ENCODE measurements at regions not wholly inside any gene's neighbourhood (a gene's known extent, or its start where the extent isn't known, plus 50 kb on each side); places are given as distances from the start of the nearest gene placed in this dataset.

GRCh38 chr9:89888233-89888632 lies 283.4 kb downstream of the GADD45G start:
- DNase-seq: no peak

- DNase-seq: no peak
Observed at GRCh38 chr9:89888677-89889076, 283.9 kb downstream of the GADD45G start.

- no peak for DNase-seq
Observed at GRCh38 chr9:89889865-89890264, 285.1 kb downstream of the GADD45G start.

GRCh38 chr9:89890326-89890980 lies 285.6 kb downstream of the GADD45G start:
- no peak for DNase-seq

GRCh38 chr9:89891221-89891590 lies 286.4 kb downstream of the GADD45G start:
- DNase-seq: no peak

GRCh38 chr9:89891591-89892304 lies 286.9 kb downstream of the GADD45G start:
- DNase-seq: no peak

- DNase-seq: no peak
Observed at GRCh38 chr9:89892920-89893319, 288.1 kb downstream of the GADD45G start.

- DNase-seq: no peak
Observed at GRCh38 chr9:89893886-89894285, 289.1 kb downstream of the GADD45G start.

- no peak for DNase-seq
Observed at GRCh38 chr9:89896806-89897340, 292.1 kb downstream of the GADD45G start.

GRCh38 chr9:89899573-89899972 lies 294.8 kb downstream of the GADD45G start:
- DNase-seq: no peak

GRCh38 chr9:89901920-89902319 lies 297.1 kb downstream of the GADD45G start:
- no peak for DNase-seq

GRCh38 chr9:89902450-89903140 lies 297.8 kb downstream of the GADD45G start:
- no peak for DNase-seq

- DNase-seq: no peak
Observed at GRCh38 chr9:89903141-89903475, 298.3 kb downstream of the GADD45G start.

GRCh38 chr9:89905606-89906338 lies 301.0 kb downstream of the GADD45G start:
- DNase-seq: no peak

- no peak for DNase-seq
Observed at GRCh38 chr9:89911721-89912604, 307.2 kb downstream of the GADD45G start.

- no peak for DNase-seq
Observed at GRCh38 chr9:89912605-89912953, 307.8 kb downstream of the GADD45G start.

GRCh38 chr9:89915187-89915586 lies 310.4 kb downstream of the GADD45G start:
- DNase-seq: no peak

GRCh38 chr9:89916001-89916597 lies 311.3 kb downstream of the GADD45G start:
- no peak for DNase-seq

GRCh38 chr9:89917861-89918260 lies 313.0 kb downstream of the GADD45G start:
- DNase-seq: no peak

GRCh38 chr9:89919171-89919681 lies 314.4 kb downstream of the GADD45G start:
- peak; percentile 43 for DNase-seq

- no peak for DNase-seq
Observed at GRCh38 chr9:89920131-89920530, 315.3 kb downstream of the GADD45G start.

GRCh38 chr9:89920951-89921350 lies 316.1 kb downstream of the GADD45G start:
- no peak for DNase-seq
